ENCODE measurements at regions not wholly inside any gene's neighbourhood (a gene's known extent, or its start where the extent isn't known, plus 50 kb on each side); places are given as distances from the start of the nearest gene placed in this dataset.

DNA sequence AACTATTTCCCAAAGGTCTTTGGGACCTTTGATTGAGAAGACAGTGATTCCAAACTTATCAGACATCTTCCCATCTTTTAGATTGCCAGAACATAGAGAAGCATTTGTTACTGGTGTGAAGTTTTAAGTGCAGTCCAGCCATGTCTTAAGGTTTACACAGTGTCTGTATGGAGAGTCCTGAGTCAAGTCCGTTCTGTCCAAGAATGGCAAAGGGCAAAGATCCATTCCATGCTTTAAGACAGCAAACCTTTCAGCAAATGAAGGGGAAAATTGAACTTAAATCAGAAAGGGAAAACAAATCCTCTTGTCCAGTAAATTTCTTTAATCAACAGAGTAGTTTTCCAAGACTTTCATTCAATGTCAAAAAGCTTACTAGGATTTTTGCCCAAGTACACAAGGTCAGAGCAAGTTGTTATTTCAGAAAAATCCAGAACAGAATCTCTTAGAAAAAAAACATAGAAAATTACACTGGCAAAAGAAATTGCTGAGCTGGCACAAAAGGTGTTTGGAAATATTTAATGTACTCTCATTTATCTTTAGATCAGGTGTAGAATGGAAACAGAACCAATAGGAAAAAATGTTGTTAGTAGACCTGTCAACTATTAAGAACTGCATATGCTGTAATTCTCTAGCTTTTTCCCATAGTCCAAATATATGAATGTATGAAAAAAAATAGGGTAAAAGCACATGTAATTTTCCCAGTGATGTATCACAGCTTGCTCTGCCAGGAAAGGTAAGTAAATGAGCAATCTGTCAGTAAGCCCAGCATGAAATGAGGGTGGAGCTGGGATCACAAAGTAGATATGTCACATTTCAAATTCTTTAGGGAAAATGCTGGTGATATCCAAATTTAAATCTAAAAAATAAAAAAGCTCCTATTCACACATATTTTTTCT, 1099.9 kb downstream of the TUSC7 start:
- Histone ChIP-seq H4K20me1 (ENCODE audit: insufficient read depth, low read length) (no peaks in the 10 kb centered on the region), H3K27ac (ENCODE audit: low read length) (no peak overlapping the region), H3K79me2 (ENCODE audit: low read length) (no peaks in the 10 kb centered on the region), H3K9me3 (ENCODE audit: insufficient read depth, low read length) (no peaks in the 10 kb centered on the region), H2AFZ (ENCODE audit: low read depth, low read length) (no peak overlapping the region), H3K27me3 (ENCODE audit: low read depth, low read length) (no peaks in the 10 kb centered on the region), H3K4me2 (ENCODE audit: low read length) (no peak overlapping the region), H3K4me1 (ENCODE audit: low read length) (no peaks in the 10 kb centered on the region), H3K9ac (ENCODE audit: low read length) (no peak overlapping the region), H3K4me3 (ENCODE audit: low read length) (no peak overlapping the region), H3K36me3 (replicated peaks; ENCODE audit: low read depth, low read length) (no peaks in the 10 kb centered on the region)
- no peak for TF ChIP-seq EZH2phosphoT487 (IDR thresholded peaks at IDR 0.05; ENCODE audit: low read depth)
- no peak for TF ChIP-seq CTCF (IDR thresholded peaks at IDR 0.05; ENCODE audit: low read depth, low read length)

DNA sequence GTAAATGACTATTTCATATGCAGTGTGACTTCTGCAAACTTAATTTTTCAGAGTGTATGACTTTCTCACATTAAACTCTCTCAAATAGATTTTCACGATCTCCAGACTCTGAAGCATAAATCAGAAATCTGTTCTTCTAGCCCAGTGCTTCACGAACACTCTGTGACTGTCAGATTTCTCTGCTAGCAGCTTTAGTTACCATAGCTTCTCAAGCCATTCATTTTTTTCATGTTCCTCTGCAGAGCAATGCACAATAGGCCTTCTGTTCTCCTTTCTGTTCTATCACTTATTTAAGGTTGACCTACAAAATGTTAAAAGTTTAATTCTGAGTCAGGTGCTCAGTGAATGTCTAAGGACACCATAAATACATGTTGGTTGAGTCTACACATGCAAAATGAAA, 1102.2 kb downstream of the TUSC7 start:
- H3K27me3 ChIP-seq (ENCODE audit: low read depth, low read length) = no peaks in the 10 kb centered on the region
- no peaks in the 10 kb centered on the region for H4K20me1 ChIP-seq (ENCODE audit: insufficient read depth, low read length)
- H3K36me3 ChIP-seq (replicated peaks; ENCODE audit: low read depth, low read length) = no peaks in the 10 kb centered on the region
- H3K4me3 ChIP-seq (ENCODE audit: low read length) = no peak overlapping the region
- H2AFZ ChIP-seq (ENCODE audit: low read depth, low read length) = no peak overlapping the region
- H3K79me2 ChIP-seq (ENCODE audit: low read length) = no peaks in the 10 kb centered on the region
- no peak overlapping the region for H3K4me2 ChIP-seq (ENCODE audit: low read length)
- no peaks in the 10 kb centered on the region for H3K4me1 ChIP-seq (ENCODE audit: low read length)
- H3K9me3 ChIP-seq (ENCODE audit: insufficient read depth, low read length) = no peaks in the 10 kb centered on the region
- no peak for TF ChIP-seq CTCF (IDR thresholded peaks at IDR 0.05; ENCODE audit: low read depth, low read length)
- TF ChIP-seq EZH2phosphoT487 (IDR thresholded peaks at IDR 0.05; ENCODE audit: low read depth) = no peak
- no peak overlapping the region for H3K27ac ChIP-seq (ENCODE audit: low read length)
- H3K9ac ChIP-seq (ENCODE audit: low read length) = no peak overlapping the region

DNA sequence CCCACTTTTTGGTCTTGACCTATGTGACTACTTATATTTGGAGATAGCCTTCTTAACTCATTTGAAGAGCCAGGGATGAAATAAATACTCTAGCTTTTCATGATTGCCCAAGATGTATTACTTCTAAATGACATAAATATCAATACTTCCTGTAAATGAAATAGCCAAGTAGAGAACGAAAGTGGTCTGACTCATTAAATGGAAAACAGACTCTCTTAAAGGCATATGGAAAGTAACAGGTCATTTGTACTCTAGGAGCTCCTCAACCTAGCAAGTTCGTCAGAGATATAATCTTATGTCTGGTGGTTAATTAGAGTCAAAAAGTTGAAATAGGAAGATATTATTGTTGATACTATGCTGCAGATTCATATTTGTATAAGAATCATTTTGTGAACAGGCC, 1105.4 kb downstream of the TUSC7 start:
- Histone ChIP-seq H3K79me2 (ENCODE audit: low read length) (no peaks in the 10 kb centered on the region), H4K20me1 (ENCODE audit: insufficient read depth, low read length) (no peaks in the 10 kb centered on the region), H2AFZ (ENCODE audit: low read depth, low read length) (no peak overlapping the region), H3K27ac (ENCODE audit: low read length) (no peak overlapping the region), H3K9me3 (ENCODE audit: insufficient read depth, low read length) (no peaks in the 10 kb centered on the region), H3K27me3 (ENCODE audit: low read depth, low read length) (no peaks in the 10 kb centered on the region), H3K9ac (ENCODE audit: low read length) (no peak overlapping the region), H3K4me1 (ENCODE audit: low read length) (no peaks in the 10 kb centered on the region), H3K4me3 (ENCODE audit: low read length) (no peak overlapping the region), H3K36me3 (replicated peaks; ENCODE audit: low read depth, low read length) (no peaks in the 10 kb centered on the region), H3K4me2 (ENCODE audit: low read length) (no peak overlapping the region)
- TF ChIP-seq CTCF (IDR thresholded peaks at IDR 0.05; ENCODE audit: low read depth, low read length) (no peak), EZH2phosphoT487 (IDR thresholded peaks at IDR 0.05; ENCODE audit: low read depth) (no peak)

GRCh38 chr3:117817103-117817502, 1107.5 kb downstream of the TUSC7 start:
- Histone ChIP-seq H3K9ac (ENCODE audit: low read length) (no peak overlapping the region), H3K4me2 (ENCODE audit: low read length) (no peak overlapping the region), H3K27me3 (ENCODE audit: low read depth, low read length) (no peaks in the 10 kb centered on the region), H2AFZ (ENCODE audit: low read depth, low read length) (no peak overlapping the region), H4K20me1 (ENCODE audit: insufficient read depth, low read length) (no peaks in the 10 kb centered on the region), H3K9me3 (ENCODE audit: insufficient read depth, low read length) (no peaks in the 10 kb centered on the region), H3K27ac (ENCODE audit: low read length) (no peak overlapping the region), H3K4me1 (ENCODE audit: low read length) (no peaks in the 10 kb centered on the region), H3K79me2 (ENCODE audit: low read length) (no peaks in the 10 kb centered on the region), H3K4me3 (ENCODE audit: low read length) (no peak overlapping the region), H3K36me3 (replicated peaks; ENCODE audit: low read depth, low read length) (no peaks in the 10 kb centered on the region)
- TF ChIP-seq CTCF (IDR thresholded peaks at IDR 0.05; ENCODE audit: low read depth, low read length) (no peak), EZH2phosphoT487 (IDR thresholded peaks at IDR 0.05; ENCODE audit: low read depth) (no peak)

Measured in OCI-LY3 (cell line).